ENCODE measurements at regions not wholly inside any gene's neighbourhood (a gene's known extent, or its start where the extent isn't known, plus 50 kb on each side); places are given as distances from the start of the nearest gene placed in this dataset.
"Not testable (repeated sequence)": the region's sequence is repeated elsewhere in the genome, so short reads cannot be mapped to it uniquely, and the experiment has no call there.

DNA sequence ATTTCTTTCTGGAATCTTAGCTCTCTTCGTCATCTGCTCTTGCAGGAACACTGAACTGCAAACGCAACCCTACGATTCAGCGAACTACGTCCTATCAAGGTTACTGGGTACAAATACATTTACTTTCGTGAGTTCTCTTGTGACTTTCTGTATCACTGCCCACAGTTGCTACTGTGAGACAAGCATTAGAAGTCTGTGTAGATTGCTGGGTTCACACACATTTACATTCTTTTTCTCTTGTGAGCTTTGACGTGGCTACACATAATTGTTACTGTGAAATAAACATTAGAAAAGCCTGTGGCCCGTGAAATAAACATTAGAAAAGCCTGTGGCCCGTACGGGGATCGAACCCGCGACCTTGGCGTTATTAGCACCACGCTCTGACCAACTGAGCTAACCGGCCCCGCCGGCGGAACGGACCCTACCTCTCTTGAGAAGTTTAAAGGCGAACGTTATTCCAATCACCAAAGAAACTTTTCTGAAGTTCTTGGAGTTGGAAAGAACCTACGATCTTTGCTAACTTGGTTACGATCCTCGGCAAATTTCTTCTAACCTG, 61.2 kb upstream of the ZNF322 start:
- H3K9me3 ChIP-seq (ENCODE audit: control insufficient read depth, insufficient read depth, low read length); H3K36me3 ChIP-seq (ENCODE audit: control insufficient read depth, insufficient read depth, low read length); BruUV-seq (replicated peaks); H3K79me1 ChIP-seq (ENCODE audit: low read depth in 1 of 2, low read length in 2 of 2); POLR2A ChIA-PET (ENCODE audit: unreplicated experiment); H4K5ac ChIP-seq (ENCODE audit: low read depth, low read length); H3K14ac ChIP-seq (replicated peaks; ENCODE audit: low read depth, low read length); in situ Hi-C loops (cut with MboI; ENCODE audit: low sequenced_read_pairs); H2BK5ac ChIP-seq (ENCODE audit: low read depth, low read length, poor library complexity, severe bottlenecking); H4K91ac ChIP-seq (ENCODE audit: insufficient read depth, low read depth, low read length); H3K18ac ChIP-seq (ENCODE audit: low read depth, low read length); H3K4ac ChIP-seq (ENCODE audit: low read depth, low read length); dilution Hi-C loops (cut with HindIII; ENCODE audit: low sequenced_read_pairs, unreplicated experiment); H2AK9ac ChIP-seq (replicated peaks; ENCODE audit: low read depth, low read length, poor library complexity); H3K9ac ChIP-seq (ENCODE audit: low read depth, low read length); H3K27me3 ChIP-seq (ENCODE audit: control insufficient read depth, insufficient read depth, low read length); H3K27ac ChIP-seq (ENCODE audit: insufficient read depth, low read length); H2AK5ac ChIP-seq (ENCODE audit: low read depth, low read length); CTCF ChIA-PET; H3K9me1 ChIP-seq (ENCODE audit: insufficient read depth, low read length); H3K4me1 ChIP-seq (ENCODE audit: control insufficient read depth, insufficient read depth, low read length); DNase-seq; intact Hi-C loops (cut with micrococcal nuclease); H4K20me1 ChIP-seq (ENCODE audit: insufficient read depth, low read length); H2AFZ ChIP-seq (replicated peaks; ENCODE audit: low read length, poor library complexity); H3K4me3 ChIP-seq (ENCODE audit: insufficient read depth, low read depth, low read length); H3K4me2 ChIP-seq (ENCODE audit: low read depth, low read length); H2BK15ac ChIP-seq (ENCODE audit: low read depth, low read length); H3K23ac ChIP-seq (ENCODE audit: low read depth, low read length); H3K56ac ChIP-seq (ENCODE audit: extremely low read depth, insufficient read depth, low read length); H2BK120ac ChIP-seq (ENCODE audit: low read depth, low read length); H4K8ac ChIP-seq (ENCODE audit: low read depth in 2 of 2, low read length in 2 of 2); H2BK20ac ChIP-seq (ENCODE audit: low read depth, low read length): not testable (repeated sequence)
- ATAC-seq (ENCODE audit: low read depth): peak; percentile 27; the same call in 1 of the 2 replicates
- no CpG with 5 or more reads among the region's 25 CpGs for WGBS, 2 experiments (ENCODE audit: extremely low coverage in 2 of 2, insufficient read length in 1 of 2)

DNA sequence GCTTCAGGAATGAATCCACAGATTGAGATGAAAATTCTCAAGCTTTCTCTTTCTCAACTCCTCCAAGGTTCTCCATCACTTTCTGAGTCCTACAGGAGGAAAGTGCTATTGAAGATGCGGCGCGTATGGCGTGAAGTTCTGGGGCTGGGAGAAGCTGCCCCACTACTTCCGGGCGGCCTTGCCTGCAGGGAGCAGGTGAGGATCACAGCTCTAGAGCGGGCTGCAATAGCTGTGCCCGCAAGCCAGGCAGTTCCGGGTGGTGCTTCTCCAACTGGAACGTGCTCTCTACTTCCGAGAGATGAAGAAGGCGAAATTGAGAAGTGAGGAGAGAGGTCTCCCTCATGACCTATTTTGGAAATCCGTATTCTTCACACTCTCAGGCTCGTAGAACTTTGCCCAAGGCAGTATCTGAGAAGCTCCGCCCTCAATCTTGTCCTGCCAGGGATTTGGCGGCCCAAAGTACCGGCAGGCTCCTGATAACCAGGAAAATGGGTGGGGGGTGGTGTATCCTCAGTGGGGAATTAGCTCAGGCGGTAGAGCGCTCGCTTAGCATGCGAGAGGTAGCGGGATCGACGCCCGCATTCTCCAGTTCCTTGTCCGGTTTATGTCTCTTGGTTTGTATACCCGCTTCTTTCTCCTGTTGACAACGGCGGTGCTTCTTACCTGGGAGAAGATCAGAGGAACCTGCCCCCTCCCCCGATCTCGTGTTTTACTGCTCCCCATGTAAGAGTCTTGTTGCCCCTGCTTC, 70.6 kb upstream of the ZNF322 start:
- H3K79me1 ChIP-seq (ENCODE audit: low read depth in 1 of 2, low read length in 2 of 2); H3K14ac ChIP-seq (replicated peaks; ENCODE audit: low read depth, low read length); H3K23ac ChIP-seq (ENCODE audit: low read depth, low read length); H3K4me1 ChIP-seq (ENCODE audit: control insufficient read depth, insufficient read depth, low read length); in situ Hi-C loops (cut with MboI; ENCODE audit: low sequenced_read_pairs); H3K9ac ChIP-seq (ENCODE audit: low read depth, low read length); CTCF ChIA-PET; H3K27ac ChIP-seq (ENCODE audit: insufficient read depth, low read length); POLR2A ChIA-PET (ENCODE audit: unreplicated experiment); H3K4ac ChIP-seq (ENCODE audit: low read depth, low read length); H3K4me2 ChIP-seq (ENCODE audit: low read depth, low read length); H2BK5ac ChIP-seq (ENCODE audit: low read depth, low read length, poor library complexity, severe bottlenecking); H3K56ac ChIP-seq (ENCODE audit: extremely low read depth, insufficient read depth, low read length); H4K20me1 ChIP-seq (ENCODE audit: insufficient read depth, low read length); H4K8ac ChIP-seq (ENCODE audit: low read depth in 2 of 2, low read length in 2 of 2); H3K9me3 ChIP-seq (ENCODE audit: control insufficient read depth, insufficient read depth, low read length); H2AK9ac ChIP-seq (replicated peaks; ENCODE audit: low read depth, low read length, poor library complexity); BruUV-seq (replicated peaks); H2BK15ac ChIP-seq (ENCODE audit: low read depth, low read length); H2BK120ac ChIP-seq (ENCODE audit: low read depth, low read length); H3K4me3 ChIP-seq (ENCODE audit: insufficient read depth, low read depth, low read length); dilution Hi-C loops (cut with HindIII; ENCODE audit: low sequenced_read_pairs, unreplicated experiment); ATAC-seq (ENCODE audit: low read depth); DNase-seq; H3K36me3 ChIP-seq (ENCODE audit: control insufficient read depth, insufficient read depth, low read length); intact Hi-C loops (cut with micrococcal nuclease); H2BK20ac ChIP-seq (ENCODE audit: low read depth, low read length); H4K91ac ChIP-seq (ENCODE audit: insufficient read depth, low read depth, low read length); H2AFZ ChIP-seq (replicated peaks; ENCODE audit: low read length, poor library complexity); H3K27me3 ChIP-seq (ENCODE audit: control insufficient read depth, insufficient read depth, low read length); H4K5ac ChIP-seq (ENCODE audit: low read depth, low read length); H2AK5ac ChIP-seq (ENCODE audit: low read depth, low read length); H3K18ac ChIP-seq (ENCODE audit: low read depth, low read length); H3K9me1 ChIP-seq (ENCODE audit: insufficient read depth, low read length): not testable (repeated sequence)
- WGBS, 2 experiments (ENCODE audit: extremely low coverage in 2 of 2, insufficient read length in 1 of 2): no CpG with 5 or more reads among the region's 31 CpGs

Measured in IMR-90 (cell line).